ENCODE measurements at regions not wholly inside any gene's neighbourhood (a gene's known extent, or its start where the extent isn't known, plus 50 kb on each side); places are given as distances from the start of the nearest gene placed in this dataset.

DNA sequence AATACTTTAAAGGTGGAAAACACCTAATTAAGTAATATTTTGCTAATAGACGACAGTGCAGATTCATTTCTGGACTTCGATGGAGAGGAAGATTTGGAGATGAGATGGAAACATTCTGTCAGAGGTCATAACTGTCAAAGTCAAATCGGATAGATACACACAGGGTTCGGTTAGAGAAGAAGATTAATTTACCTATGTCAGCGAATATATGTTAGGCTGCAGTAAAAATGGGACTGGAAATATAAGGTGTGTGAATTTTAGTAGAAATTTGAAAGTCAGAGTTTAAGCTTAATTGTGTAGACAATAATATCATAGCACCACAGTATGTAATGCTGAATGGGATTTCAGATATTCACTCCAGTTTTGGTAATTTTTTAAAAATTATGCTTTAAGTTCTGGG is 1020.3 kb upstream of the ACO1 start:
- H3K27me3 ChIP-seq (ENCODE audit: insufficient read depth, low read length): no peaks in the 10 kb centered on the region
- no peaks in the 10 kb centered on the region for H4K20me1 ChIP-seq (ENCODE audit: control insufficient read depth, insufficient read depth, insufficient read length)
- Mint-ChIP-seq H3K4me3 (no peak overlapping the region), H3K27me3 (ENCODE audit: low read depth) (no peaks in the 10 kb centered on the region), H3K4me1 (no peaks in the 10 kb centered on the region), H3K27ac (no peak overlapping the region), H3K9me3 (no peaks in the 10 kb centered on the region), H3K36me3 (ENCODE audit: insufficient read depth in 1 of 3, low read depth in 3 of 3) (no peaks in the 10 kb centered on the region)
- H3K4me2 ChIP-seq (ENCODE audit: insufficient read depth, insufficient read length, low read length): no peak overlapping the region
- no peak overlapping the region for H2BK5ac ChIP-seq (ENCODE audit: insufficient read length, low read length)
- no peak overlapping the region for H3K14ac ChIP-seq (ENCODE audit: insufficient read depth, low read length)
- H3K23ac ChIP-seq (ENCODE audit: insufficient read length, low read depth, low read length): no peak overlapping the region
- no peak overlapping the region for H2BK20ac ChIP-seq (ENCODE audit: low read depth, low read length, poor library complexity, severe bottlenecking)
- no peak overlapping the region for H3K18ac ChIP-seq (ENCODE audit: insufficient read length, low read depth, low read length)
- DNase-seq: no peak
- no peak for TF ChIP-seq CTCF (conservative IDR thresholded peaks at IDR 0.05)
- no peaks in the 10 kb centered on the region for H3K9me3 ChIP-seq (ENCODE audit: control insufficient read depth, low read depth, low read length)
- no peak overlapping the region for H3K56ac ChIP-seq (ENCODE audit: insufficient read length, low read depth, low read length)
- no peaks in the 10 kb centered on the region for H3K23me2 ChIP-seq (ENCODE audit: insufficient read length, low read depth, low read length, poor library complexity, severe bottlenecking)
- H3T11ph ChIP-seq (ENCODE audit: low read length): no peak overlapping the region
- no peak overlapping the region for H3K4ac ChIP-seq (ENCODE audit: low read depth, low read length)
- H3K27ac ChIP-seq (ENCODE audit: insufficient read length, low read depth, low read length): no peak overlapping the region
- no peak overlapping the region for H2AFZ ChIP-seq (ENCODE audit: low read length)
- no peak overlapping the region for H2BK12ac ChIP-seq (ENCODE audit: insufficient read length, low read depth, low read length)
- H4K8ac ChIP-seq (replicated peaks; ENCODE audit: insufficient read length, low read depth, low read length): no peak overlapping the region
- no CpG with 5 or more reads among the region's 5 CpGs for WGBS (ENCODE audit: extremely low coverage, insufficient read length, low lambda C conversion rate)
- H3K79me1 ChIP-seq (ENCODE audit: insufficient read depth, low read depth, low read length, poor library complexity, severe bottlenecking): no peaks in the 10 kb centered on the region
- H3K9ac ChIP-seq (ENCODE audit: extremely low read depth, insufficient read length, low read length): no peak overlapping the region
- H2AK5ac ChIP-seq (ENCODE audit: insufficient read length, low read length): no peak overlapping the region
- H2BK15ac ChIP-seq (ENCODE audit: low read depth, low read length): no peak overlapping the region
- no peaks in the 10 kb centered on the region for H3K79me2 ChIP-seq (ENCODE audit: insufficient read depth, low read length)
- H4K91ac ChIP-seq (ENCODE audit: insufficient read length, low read depth, low read length): no peak overlapping the region
- no peaks in the 10 kb centered on the region for H3K4me1 ChIP-seq (ENCODE audit: insufficient read depth, low read length)
- no peak overlapping the region for H4K5ac ChIP-seq (ENCODE audit: insufficient read length, low read depth, low read length)
- no peak overlapping the region for H2BK120ac ChIP-seq (ENCODE audit: low read depth, low read length, poor library complexity, severe bottlenecking)

Measured in H9 (cell line).